NCI-H2227 (cell line): ENCODE measurements at regions not wholly inside any gene's neighbourhood (a gene's known extent, or its start where the extent isn't known, plus 50 kb on each side); places are given as distances from the start of the nearest gene placed in this dataset.
A peak's percentile ranks its signal among the peaks of the same experiment; 100 is the strongest.

ENCODE experiments used
- DNase-seq: peaks from one replicate; lab custom pipeline; 2025; ENCODE audit not compliant: unreplicated experiment; lab: John Stamatoyannopoulos, UW

DNA sequence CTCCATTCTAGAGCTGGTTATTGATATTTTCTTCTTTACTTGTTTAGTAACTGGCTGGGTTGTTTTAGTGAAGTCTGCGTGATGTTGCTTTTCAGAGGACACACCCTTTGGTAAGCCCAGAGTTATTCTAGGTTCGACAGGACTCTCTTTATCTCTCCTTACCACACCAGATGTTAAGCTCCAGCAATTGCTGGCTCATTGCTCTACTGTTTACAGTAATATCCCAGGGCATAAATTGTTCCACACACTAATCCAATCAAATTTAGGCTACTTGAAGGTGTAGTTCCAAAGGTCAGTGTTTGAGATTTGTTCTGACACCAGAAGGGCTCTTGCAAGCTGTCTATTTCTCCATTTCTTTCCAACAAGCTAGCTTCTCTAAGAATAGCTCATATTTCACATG is 506.6 kb downstream of the NR4A2 start:
- DNase-seq: peak; percentile 6

DNA sequence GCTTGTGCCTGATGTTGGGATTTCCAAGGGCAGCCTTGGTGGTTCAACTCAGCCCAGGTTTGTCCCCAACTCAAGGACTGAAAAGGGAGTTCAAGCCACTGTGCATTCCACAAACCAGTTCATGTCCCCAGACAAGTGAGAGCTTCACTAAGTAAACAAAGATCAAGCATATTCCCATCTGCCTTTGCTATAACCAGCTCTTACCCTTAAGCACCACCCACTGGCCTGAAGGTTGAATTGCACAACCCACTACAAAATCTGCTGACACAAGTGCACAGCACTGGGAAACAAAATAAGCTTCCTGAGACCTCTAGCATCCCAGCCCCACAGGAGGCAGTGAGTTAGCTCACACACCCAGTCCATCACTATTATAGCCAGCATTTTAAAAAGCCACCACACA is 516.7 kb downstream of the NR4A2 start:
- DNase-seq: no peak

DNA sequence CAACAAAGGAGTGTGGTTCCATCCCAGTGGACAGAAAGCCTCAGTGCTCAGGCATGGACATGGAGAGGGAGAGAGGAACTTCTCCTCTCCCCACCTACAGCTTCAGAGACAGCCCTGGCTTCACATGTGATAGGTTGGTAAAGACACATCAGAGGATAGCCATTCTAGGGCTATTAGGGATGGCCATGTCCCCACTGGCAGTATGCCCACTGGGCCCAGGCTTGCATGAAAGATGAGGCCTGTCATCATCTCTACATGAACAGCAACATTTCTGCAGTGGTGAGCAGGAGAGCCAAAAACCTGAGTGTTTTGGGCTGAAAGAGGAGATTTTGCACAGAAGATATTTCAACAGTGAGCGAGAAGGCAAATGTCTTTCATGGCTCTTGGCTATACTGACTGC is 517.2 kb downstream of the NR4A2 start:
- no peak for DNase-seq

DNA sequence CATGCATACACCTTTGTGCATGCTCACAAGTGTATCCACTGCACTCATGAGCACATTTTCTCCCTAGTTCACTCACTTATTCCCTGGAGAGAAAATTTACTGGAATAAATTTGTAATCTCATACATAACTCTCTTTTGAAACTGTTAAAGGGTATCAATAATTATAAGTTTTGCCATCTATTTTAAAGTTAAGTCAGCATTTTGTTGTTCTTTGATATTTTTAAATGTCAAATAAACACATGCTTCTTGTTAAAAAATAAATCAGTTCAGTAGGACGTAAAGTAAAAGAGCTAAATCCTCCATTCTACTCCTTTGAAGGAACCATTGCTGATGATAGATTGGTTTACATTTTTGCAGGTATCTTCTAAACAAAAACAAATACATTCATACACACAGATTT is 522.1 kb downstream of the NR4A2 start:
- no peak for DNase-seq

DNA sequence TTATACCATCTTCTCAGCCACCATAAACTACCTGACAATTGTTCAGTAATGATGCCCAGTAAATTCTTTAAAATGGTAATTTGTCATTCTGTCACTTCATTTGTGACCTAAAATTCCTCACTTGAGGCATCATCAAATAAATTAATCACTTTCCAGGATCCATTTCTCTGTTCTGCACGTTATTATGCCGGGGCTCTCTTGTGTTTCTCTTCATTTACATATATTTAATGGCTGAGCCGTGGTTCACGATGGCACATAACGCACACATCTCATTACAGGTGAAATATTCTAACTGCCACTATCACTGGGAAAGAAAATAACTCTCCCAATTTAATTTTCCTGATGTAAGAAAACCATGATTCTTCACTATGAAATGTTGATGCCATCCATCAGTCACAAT is 529.6 kb downstream of the NR4A2 start:
- no peak for DNase-seq

DNA sequence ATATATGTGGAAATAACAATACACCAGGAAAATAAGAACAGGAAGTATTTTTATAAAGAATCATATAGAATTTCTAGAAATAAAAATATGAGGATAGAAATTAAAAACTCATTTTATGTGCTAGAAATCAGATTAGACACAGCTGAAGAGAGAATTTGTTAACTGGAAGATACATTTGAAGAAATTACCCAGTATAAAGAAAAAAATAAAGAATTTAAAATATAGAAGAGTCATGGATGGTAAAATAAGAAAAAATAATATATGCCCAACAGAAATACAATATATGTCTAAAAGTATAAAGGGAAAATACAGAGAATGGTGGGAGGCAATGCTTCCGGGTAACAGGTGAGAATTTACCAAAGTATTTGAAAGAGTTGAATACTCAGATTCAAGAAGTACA is 539.9 kb downstream of the NR4A2 start:
- DNase-seq: peak; percentile 12

DNA sequence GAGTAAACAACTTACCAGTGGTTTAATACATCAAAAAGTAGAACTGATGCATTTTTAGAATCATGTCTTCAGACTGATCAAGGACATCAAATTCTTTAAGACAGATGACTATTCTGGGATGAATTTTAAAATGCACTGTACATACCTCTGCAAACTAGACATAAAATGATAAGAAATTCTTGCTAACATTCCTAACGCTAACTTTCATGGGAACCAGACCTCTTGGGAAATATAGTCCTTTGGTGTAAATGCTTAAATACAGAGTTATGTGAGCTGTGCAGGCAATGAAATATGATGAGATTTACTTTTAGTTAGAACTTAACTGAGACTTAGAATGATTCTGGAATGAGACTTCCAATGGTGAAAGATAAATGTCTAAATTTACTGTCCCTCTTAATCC is 562.0 kb downstream of the NR4A2 start:
- DNase-seq: no peak

DNA sequence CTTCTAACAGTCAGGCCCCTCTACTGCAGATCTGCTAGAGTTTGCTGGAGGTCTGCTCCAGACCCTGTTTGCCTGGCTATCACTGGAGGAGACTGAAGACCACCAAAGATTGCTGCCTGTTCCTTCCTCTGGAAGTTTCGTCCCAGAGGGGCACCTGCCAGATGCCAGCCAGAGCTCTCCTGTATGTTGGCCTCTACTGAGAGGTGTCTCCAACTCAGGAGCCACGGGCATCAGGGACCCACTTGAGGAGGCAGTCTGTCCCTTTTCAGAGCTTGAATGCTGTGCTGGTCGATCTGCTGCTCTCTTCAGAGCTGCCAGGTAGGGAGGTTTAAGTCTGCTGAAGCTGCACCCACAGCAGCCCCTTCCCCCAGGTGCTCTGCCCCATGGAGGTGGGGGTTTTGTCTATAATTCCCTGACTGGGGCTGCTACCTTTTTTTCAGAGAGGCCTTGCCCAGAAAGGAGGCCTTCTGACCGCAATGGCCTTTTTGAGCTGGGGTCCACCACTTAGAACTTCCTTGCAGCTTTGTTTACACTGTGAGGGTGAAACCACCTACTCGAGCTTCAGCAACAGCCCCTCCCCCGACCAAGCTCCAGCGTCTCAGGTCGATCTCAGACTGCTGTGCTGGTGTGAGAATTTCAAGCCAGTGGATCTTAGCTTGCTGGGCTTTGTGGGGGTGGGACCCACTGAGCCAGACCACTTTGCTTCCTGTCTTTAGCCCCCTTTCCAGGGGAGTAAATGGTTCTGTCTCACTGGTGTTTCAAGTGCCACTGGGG is 566.0 kb downstream of the NR4A2 start:
- DNase-seq: no peak

DNA sequence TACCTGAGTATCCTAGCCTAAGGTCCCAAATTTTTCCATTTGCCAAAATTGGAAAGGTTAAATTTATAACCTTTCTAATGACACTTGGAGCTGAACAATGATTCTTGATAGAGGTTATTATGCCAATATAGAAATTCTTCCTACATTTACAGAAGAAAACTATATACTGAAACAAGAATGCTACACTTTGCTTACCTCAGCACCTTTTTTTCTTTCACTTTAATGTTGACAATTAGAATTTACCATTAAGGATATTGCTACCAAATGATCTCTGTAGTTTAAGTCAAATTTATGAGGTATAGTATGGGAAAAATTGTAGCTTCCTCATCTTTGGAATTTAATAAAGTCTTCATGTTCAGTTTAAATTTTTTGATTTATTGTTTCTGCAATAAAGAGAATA is 577.0 kb downstream of the NR4A2 start:
- no peak for DNase-seq

DNA sequence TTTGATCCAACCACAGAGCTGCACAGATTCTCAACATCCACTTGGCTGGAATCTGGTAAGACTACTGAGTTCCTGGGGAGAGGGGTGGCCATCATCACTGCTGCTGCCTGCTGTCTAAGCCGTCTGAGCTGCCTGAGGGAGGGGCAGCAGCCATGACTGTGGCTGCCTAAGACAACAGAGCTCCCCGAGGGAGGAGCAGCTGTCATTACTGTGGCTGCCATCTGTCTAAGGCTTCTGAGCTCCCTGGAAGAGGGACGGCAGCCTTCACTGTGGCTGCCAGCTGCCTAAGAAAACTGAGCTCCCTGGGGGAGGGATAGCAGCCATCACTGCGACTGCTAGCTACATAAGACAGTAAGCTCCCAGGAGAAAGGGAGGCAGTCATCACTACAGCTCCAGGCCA is 584.4 kb downstream of the NR4A2 start:
- no peak for DNase-seq

DNA sequence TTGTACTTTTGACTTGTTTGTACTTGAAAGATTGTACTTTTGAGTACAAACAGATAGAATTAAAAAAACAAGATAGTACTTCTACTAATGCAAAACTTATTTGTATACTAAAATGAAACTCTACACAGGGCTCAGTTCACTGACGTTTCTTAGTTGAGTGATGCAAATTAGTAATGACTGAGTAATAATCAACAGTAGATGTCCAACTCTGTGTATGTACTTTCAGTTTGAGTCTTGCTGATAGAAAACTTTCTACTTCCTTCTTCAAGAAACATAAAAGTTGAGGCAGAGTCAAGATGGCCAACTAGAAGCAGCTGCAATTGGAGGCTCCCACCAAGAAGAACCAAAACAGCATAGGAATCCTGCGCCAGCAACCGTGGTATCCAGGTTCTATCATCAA is 585.0 kb downstream of the NR4A2 start:
- no peak for DNase-seq

DNA sequence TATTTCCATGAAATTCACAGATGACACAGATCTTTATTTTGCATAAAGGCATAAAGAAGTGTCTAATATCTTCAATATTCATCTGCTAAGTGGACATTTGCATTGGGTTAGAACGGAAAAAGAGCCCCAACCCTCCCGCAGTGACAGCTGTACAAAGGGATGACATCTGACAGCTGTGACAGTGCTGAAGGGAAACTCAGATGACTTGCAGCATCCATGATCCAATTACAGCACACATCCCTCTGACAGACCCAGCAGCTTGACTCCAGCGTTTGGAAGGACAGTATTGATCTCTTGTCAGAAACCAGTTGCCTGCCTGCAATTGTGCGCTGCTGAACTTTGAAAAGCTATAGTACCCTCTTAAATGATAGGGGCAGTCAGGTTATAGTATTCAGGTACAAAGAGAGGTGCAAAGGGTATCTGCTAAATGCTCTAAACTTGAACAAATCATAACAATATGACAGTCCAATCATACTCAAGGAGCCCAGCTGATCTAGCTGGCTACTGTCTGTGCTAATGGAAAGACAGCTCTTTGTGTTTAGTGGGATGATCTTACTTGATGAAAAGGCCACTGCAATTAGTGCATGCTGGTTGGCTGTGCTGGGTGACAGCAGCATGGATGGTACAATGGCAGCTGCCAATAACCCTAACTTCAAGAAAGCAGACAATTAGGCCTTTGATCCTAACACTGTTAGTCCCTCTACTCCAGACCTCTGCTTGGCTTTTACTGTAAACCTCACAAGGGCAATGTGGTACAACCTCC is 599.2 kb downstream of the NR4A2 start:
- peak; percentile 85 for DNase-seq

DNA sequence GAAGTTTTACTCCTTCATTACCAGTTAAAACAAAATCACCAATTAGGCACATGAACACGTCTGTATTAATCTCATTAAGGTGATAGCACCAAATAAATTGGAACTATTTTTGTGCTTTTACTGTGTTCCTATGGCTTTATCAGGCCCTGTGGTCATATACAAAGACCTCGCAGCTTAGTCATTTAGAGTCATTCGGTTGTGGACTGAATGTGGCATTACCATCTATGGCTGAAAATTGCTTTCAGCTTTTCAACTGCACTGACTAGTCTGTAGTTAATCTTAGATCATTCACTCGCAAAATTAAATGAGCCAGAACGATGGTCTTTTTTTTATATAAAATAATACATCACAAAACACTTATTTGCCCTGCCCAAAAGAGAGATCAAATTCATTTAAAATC is 601.7 kb downstream of the NR4A2 start:
- DNase-seq: no peak

DNA sequence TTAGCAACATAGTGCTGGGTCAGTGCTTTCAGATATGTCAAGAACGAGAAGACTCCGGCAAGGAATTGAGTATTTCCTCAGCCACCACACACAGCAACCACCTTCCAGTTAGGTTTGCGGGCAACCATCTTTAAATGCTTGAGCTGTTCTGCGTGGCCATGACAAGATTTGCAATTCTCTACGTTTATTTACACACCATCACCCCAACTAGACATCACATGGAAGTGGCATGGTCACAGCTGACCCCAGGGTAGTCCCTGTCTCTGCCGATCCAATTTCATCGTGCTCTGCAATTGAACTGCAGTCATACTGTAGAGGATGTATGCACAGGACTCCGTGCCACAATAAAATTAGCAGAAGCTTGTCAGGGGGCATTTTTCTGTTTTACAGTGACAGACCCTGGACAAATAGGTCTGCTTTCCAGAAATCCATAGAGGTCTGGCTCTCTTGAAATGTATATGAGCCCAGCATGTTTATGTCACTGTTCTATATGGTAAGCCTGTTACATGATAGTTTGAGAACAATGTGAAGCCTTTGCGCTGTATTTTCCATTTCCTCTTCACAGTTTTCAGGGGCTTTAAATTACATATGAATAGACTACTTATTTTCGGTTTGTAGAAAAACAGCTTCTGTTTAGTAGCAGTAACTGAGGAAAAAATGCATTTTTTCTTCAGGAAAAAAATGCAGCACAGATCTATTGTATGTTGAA is 605.2 kb downstream of the NR4A2 start:
- DNase-seq: peak; percentile 57

DNA sequence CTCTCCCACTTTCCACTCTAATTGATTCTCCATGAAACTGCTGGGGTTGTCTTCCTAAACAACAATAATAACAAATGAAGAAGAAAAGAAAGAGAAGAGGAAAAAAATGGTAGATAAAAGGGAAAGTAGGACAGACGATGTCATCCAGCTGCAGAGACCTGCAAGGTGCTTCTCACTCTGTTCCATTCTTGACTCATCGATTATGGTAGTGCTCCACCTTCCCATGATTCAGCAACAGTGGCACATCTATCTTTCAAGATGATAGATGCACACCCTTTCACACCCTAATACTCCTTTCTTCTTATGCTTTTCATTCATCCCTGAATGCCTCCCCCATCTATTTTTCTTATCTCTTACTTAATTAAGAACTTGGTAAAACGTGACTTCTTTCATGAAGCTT is 610.2 kb downstream of the NR4A2 start:
- DNase-seq: no peak

DNA sequence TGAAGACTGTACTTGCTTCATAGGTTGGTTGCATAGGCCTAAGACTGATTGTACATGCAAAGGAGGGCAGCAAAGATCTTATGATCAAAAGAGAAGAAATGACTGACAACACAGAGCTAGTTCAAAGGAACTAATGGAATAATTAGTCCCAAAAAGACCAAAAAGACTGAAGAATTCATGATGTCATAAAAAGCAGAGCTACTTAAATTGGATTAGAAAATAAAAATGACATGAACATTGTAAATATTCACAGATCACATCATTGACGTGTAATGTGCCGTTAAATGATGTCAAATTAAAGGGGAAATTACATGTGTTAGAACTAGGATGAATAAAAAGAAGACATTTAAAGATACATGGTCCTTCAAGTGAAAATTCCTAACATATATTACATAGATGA is 616.8 kb downstream of the NR4A2 start:
- DNase-seq: no peak

DNA sequence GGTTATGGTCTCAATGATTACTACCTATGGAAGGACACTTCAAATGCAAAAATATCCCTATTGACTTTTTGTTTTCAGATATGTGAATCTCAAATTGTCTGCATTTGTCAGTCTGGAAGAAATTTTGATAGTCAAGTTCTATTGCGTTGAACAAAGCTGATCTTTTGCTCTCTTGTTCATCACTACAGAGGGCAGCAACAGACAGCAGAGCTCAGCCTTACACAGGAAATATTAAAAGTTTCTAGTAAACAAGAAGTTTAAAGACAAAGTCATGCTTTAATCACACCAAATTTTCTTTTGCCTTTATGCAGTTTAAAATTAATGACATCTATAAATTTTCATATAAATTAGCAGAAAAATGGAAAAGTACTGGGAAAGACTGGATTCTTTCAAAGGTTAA is 617.5 kb downstream of the NR4A2 start:
- DNase-seq: no peak

DNA sequence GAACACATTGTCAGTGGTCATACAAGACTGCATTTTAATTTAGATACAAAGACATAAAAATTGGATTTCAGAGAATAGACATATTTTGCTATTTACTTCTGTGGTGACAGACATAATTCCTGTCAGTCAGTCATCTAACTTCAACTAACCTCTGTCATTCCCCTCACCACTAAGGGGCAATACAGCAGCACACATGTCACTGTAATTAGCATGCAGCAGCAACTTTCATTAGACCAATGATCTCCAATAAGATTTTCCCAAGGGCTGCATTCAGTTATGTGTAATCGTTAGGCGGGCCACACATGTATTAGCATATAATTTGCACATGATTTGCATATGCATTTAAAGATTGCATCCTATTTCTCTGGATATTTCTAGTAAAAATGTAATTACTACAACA is 624.5 kb downstream of the NR4A2 start:
- DNase-seq: no peak

DNA sequence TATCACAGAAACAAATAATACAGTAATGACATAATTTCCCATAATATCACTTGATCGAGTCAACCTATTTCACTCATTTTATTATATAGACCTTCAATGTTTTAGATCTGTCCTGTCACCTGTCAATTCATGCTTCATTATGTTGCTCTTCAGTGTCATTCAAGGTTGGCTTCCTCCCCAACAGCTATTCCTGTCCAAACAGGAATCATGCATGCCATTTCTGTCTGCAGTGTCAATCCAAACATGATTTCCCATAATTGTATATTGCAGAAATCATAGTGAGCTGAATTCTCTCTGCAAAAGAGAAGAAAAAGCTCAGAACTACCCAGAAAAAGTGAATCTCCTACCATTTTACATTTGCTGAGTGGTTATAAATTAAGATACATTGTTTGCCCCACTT is 628.6 kb downstream of the NR4A2 start:
- DNase-seq: no peak

DNA sequence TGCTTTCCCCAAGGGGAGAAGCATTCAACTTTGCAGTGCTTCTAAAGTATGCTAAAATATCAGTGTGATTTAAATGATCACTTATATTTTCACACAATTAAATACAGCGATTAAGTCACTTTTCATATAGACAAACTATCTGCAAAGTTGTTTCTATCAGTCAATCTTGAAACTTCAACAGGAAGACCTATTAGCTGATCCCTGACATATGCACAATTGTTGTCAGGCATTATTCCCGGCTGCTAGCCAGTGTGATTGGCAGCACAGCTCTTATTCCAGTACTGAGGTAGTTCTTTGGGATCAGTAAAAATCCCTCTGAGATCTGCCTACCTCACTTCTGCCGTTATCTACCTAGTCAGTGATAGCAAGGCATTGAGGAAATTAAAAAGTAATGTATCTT is 629.5 kb downstream of the NR4A2 start:
- DNase-seq: no peak

DNA sequence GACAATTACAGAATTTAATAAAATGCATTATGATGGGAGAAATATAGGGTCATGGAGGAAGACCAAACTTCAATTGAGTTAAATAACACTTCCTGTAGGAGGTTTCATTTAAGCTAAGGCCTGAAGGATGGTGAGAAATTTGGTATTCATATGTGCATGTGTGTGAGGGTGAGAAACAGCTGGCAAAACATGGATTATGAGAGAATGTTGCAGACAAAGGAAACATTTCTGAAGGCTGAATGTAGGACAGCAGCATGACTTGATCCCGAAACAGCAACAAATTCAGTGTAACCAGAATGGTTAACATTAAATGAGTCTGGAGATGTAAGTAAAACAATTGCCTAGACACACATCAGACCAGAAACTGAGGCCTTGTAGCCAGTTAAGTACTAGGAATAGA is 630.8 kb downstream of the NR4A2 start:
- no peak for DNase-seq

DNA sequence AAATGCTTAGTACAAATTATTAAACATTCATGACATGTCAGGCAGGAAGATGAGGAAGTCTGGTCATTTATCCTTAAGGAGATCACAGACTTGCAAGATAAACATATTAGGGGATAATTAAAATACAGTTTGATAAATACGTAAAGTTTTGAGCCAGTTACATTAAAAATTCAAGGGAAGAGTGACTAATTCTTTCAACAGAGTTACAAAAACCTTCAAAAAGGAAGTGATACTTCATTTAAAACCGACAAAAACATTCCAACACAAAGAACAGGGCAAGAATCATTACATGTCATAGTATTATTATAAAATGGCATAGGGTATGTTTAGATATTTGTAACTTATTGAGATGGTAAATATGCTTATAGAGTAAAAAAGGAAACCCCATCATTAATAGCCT is 636.0 kb downstream of the NR4A2 start:
- no peak for DNase-seq
